Smooth muscle cell (in vitro differentiated cells): ENCODE measurements at regions not wholly inside any gene's neighbourhood (a gene's known extent, or its start where the extent isn't known, plus 50 kb on each side); places are given as distances from the start of the nearest gene placed in this dataset.

Source experiments
- DNase-seq: peaks from one replicate; lab custom pipeline; 2025; ENCODE audit not compliant: unreplicated experiment; lab: John Stamatoyannopoulos, UW
- H2AFZ ChIP-seq: fragments of 200-600 bp; sonication (generic); 2 replicates; pipeline ENCODE4 v1.6.0; 2016; ENCODE audit warnings: antibody characterized with exemption, low read depth, mild to moderate bottlenecking
- H3F3A ChIP-seq: fragments of 200-600 bp; sonication (generic); 2 replicates; pipeline ENCODE4 v1.6.0; 2017; ENCODE audit warnings: antibody characterized with exemption, low read depth
- H3K27ac ChIP-seq: fragments of 200-600 bp; sonication (generic); 2 replicates; pipeline ENCODE4 v1.5.1; 2016; ENCODE audit warnings: low read depth, mild to moderate bottlenecking
- H3K27me3 ChIP-seq: fragments of 200-600 bp; sonication (generic); 2 replicates; pipeline ENCODE4 v1.6.1; 2016; ENCODE audit warnings: low read depth, mild to moderate bottlenecking
- H3K36me3 ChIP-seq: fragments of 200-600 bp; sonication (generic); 2 replicates; pipeline ENCODE4 v1.5.1; 2016; ENCODE audit warnings: low read depth
- H3K4me1 ChIP-seq: fragments of 200-600 bp; sonication (generic); 2 replicates; pipeline ENCODE4 v1.5.1; 2016; ENCODE audit warnings: low read depth
- H3K4me2 ChIP-seq: fragments of 200-600 bp; sonication (generic); 2 replicates; pipeline ENCODE4 v1.6.0; 2016; ENCODE audit warnings: mild to moderate bottlenecking
- H3K4me3 ChIP-seq: fragments of 200-600 bp; sonication (generic); 2 replicates; pipeline ENCODE4 v1.5.1; 2016; ENCODE audit warnings: mild to moderate bottlenecking
- H3K79me2 ChIP-seq: fragments of 200-600 bp; sonication (generic); 2 replicates; pipeline ENCODE4 v1.6.0; 2016; ENCODE audit warnings: low read depth, mild to moderate bottlenecking
- H3K9ac ChIP-seq: fragments of 200-600 bp; sonication (generic); 2 replicates; pipeline ENCODE4 v1.6.0; 2016; ENCODE audit warnings: low read depth
- H3K9me3 ChIP-seq: fragments of 200-600 bp; sonication (generic); replicated peaks from 2 replicates; pipeline ENCODE4 v1.5.1; 2016; ENCODE audit warnings: low read depth
- H4K20me1 ChIP-seq: fragments of 200-600 bp; sonication (generic); 2 replicates; pipeline ENCODE4 v1.6.0; 2016; ENCODE audit warnings: low read depth
- CTCF ChIP-seq: fragments of 200-600 bp; sonication (generic); IDR thresholded peaks from 2 replicates; pipeline ENCODE4 v1.5.1; 2017; ENCODE audit warnings: borderline replicate concordance, mild to moderate bottlenecking, antibody characterized with exemption; ENCODE audit not compliant: insufficient read depth, poor library complexity, severe bottlenecking
- WGBS: methylation state at CpG from one replicate; pipeline ENCODE4 v1.1.7; 2016; ENCODE audit warnings: low lambda C conversion rate; 5-methylcytosine and 5-hydroxymethylcytosine counted together

- Histone ChIP-seq H3K36me3 (no peaks in the 10 kb centered on the region), H3K9ac (no peak overlapping the region), H3K9me3 (no peaks in the 10 kb centered on the region), H3K4me2 (no peak overlapping the region), H3K27ac (no peak overlapping the region), H3K79me2 (no peaks in the 10 kb centered on the region), H4K20me1 (no peaks in the 10 kb centered on the region), H3K4me3 (no peak overlapping the region), H2AFZ (no peak overlapping the region), H3K27me3 (no peaks in the 10 kb centered on the region), H3K4me1 (peaks cover 14% of the 10 kb centered on the region), H3F3A (no peaks in the 10 kb centered on the region)
- DNase-seq: no peak
- 96% methylated on average over 1 of the region's 1 CpG for WGBS
- TF ChIP-seq CTCF: no peak
These were observed 70.6 kb upstream of the L3MBTL3 start for GRCh38 chr6:129947797-129948196.

GRCh38 chr6:129946439-129947140, 71.8 kb upstream of the L3MBTL3 start:
- Histone ChIP-seq H2AFZ (peak overlapping the region; percentile 47), H3K27ac (no peak overlapping the region), H3K9ac (no peak overlapping the region), H3K79me2 (no peaks in the 10 kb centered on the region), H3K9me3 (no peaks in the 10 kb centered on the region), H3K36me3 (no peaks in the 10 kb centered on the region), H3K4me3 (no peak overlapping the region), H3K4me1 (peaks cover 14% of the 10 kb centered on the region), H3K27me3 (no peaks in the 10 kb centered on the region), H4K20me1 (no peaks in the 10 kb centered on the region), H3K4me2 (peak overlapping the region; percentile 78), H3F3A (no peaks in the 10 kb centered on the region)
- no peak for DNase-seq
- 32% methylated on average over 9 of the region's 9 CpGs for WGBS
- TF ChIP-seq CTCF: no peak

GRCh38 chr6:129943637-129944271, 74.6 kb upstream of the L3MBTL3 start:
- H3K79me2 ChIP-seq: no peaks in the 10 kb centered on the region
- H3K27ac ChIP-seq: no peak overlapping the region
- WGBS: 85% methylated on average over 11 of the region's 11 CpGs
- no peaks in the 10 kb centered on the region for H4K20me1 ChIP-seq
- no peak for TF ChIP-seq CTCF
- H3K4me3 ChIP-seq: no peak overlapping the region
- no peaks in the 10 kb centered on the region for H3K9me3 ChIP-seq
- no peak for DNase-seq
- no peak overlapping the region for H2AFZ ChIP-seq
- no peaks in the 10 kb centered on the region for H3K36me3 ChIP-seq
- H3K4me1 ChIP-seq: peaks cover 14% of the 10 kb centered on the region
- no peaks in the 10 kb centered on the region for H3K27me3 ChIP-seq
- no peak overlapping the region for H3K9ac ChIP-seq
- H3F3A ChIP-seq: no peaks in the 10 kb centered on the region
- H3K4me2 ChIP-seq: no peak overlapping the region
